RPMI7951 (cell line): ENCODE measurements at regions not wholly inside any gene's neighbourhood (a gene's known extent, or its start where the extent isn't known, plus 50 kb on each side); places are given as distances from the start of the nearest gene placed in this dataset.
"Not testable (repeated sequence)": the region's sequence is repeated elsewhere in the genome, so short reads cannot be mapped to it uniquely, and the experiment has no call there.

ENCODE experiments used
- DNase-seq: peaks from one replicate; pipeline ENCODE4 v3.0.0-alpha.2; 2012; ENCODE audit warnings: low read depth

GRCh38 chr5:114952876-114953275, 216.8 kb downstream of the TRIM36 start:
- DNase-seq, result no peak

GRCh38 chr5:114949756-114950155, 220.0 kb downstream of the TRIM36 start:
- no peak for DNase-seq

GRCh38 chr5:114948986-114949621, 220.6 kb downstream of the TRIM36 start:
- DNase-seq, result no peak

GRCh38 chr5:114948363-114948762, 221.3 kb downstream of the TRIM36 start:
- no peak for DNase-seq

GRCh38 chr5:114940709-114941108, 229.0 kb downstream of the TRIM36 start:
- DNase-seq, result no peak

- DNase-seq, result no peak
Measured at GRCh38 chr5:114935490-114935889, 234.2 kb downstream of the TRIM36 start.

- DNase-seq, result no peak
Measured at GRCh38 chr5:114928644-114929462, 240.9 kb downstream of the TRIM36 start.

- no peak for DNase-seq
Measured at GRCh38 chr5:114924769-114925168, 244.9 kb downstream of the TRIM36 start.

- DNase-seq, result no peak
Measured at GRCh38 chr5:114912189-114912920, 257.4 kb downstream of the TRIM36 start.

GRCh38 chr5:114910727-114911126, 259.0 kb downstream of the TRIM36 start:
- no peak for DNase-seq

GRCh38 chr5:114909424-114909823, 260.3 kb downstream of the TRIM36 start:
- DNase-seq, result no peak

GRCh38 chr5:114903767-114904166, 265.9 kb downstream of the TRIM36 start:
- DNase-seq, result no peak

GRCh38 chr5:114898602-114899001, 271.1 kb downstream of the TRIM36 start:
- no peak for DNase-seq

- no peak for DNase-seq
Measured at GRCh38 chr5:114883675-114884074, 286.0 kb downstream of the TRIM36 start.

- no peak for DNase-seq
Measured at GRCh38 chr5:114859438-114859735, 310.3 kb downstream of the TRIM36 start.

- no peak for DNase-seq
Measured at GRCh38 chr5:114858665-114859437, 310.9 kb downstream of the TRIM36 start.

- peak; percentile 7 for DNase-seq
Measured at GRCh38 chr5:114857941-114858551, 311.7 kb downstream of the TRIM36 start.

GRCh38 chr5:114844711-114845110, 325.0 kb downstream of the TRIM36 start:
- not testable (repeated sequence) for DNase-seq

GRCh38 chr5:114839360-114839759, 330.3 kb downstream of the TRIM36 start:
- DNase-seq, result no peak

GRCh38 chr5:114838937-114839336, 330.8 kb downstream of the TRIM36 start:
- DNase-seq, result no peak

- DNase-seq, result no peak
Measured at GRCh38 chr5:114830114-114830513, 339.6 kb downstream of the TRIM36 start.

- DNase-seq, result no peak
Measured at GRCh38 chr5:114822863-114823262, 346.8 kb downstream of the TRIM36 start.
